Globus pallidus (tissue), 1 donor: ENCODE measurements at regions not wholly inside any gene's neighbourhood (a gene's known extent, or its start where the extent isn't known, plus 50 kb on each side); places are given as distances from the start of the nearest gene placed in this dataset.
"Not testable (repeated sequence)": the region's sequence is repeated elsewhere in the genome, so short reads cannot be mapped to it uniquely, and the experiment has no call there.

Experiments
- DNase-seq: peaks from one replicate; pipeline ENCODE4 v3.0.0-alpha.2; 2015; ENCODE audit warnings: low spot score

- no peak for DNase-seq
Observed at GRCh38 chr21:27776925-27777553, 810.2 kb upstream of the ADAMTS5 start.

DNA sequence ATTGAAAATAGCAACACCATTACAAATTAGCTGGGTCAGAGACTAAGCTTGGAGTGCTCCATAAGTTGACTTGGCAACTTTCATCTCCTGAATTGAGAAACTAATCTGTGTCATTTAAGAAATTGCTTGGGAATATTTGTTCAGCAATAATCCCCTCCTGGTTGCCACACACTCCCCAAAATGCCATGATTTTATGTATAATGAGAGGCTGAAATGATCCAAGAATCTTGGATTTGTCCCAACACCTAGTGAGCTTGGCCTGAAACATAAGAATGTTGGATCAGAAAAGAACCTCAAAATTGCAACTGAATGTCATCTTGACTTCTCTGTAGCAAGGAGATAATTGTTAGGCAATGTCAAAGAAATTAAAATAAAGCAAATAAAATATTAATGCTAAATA lies 805.9 kb upstream of the ADAMTS5 start:
- DNase-seq, result no peak

DNA sequence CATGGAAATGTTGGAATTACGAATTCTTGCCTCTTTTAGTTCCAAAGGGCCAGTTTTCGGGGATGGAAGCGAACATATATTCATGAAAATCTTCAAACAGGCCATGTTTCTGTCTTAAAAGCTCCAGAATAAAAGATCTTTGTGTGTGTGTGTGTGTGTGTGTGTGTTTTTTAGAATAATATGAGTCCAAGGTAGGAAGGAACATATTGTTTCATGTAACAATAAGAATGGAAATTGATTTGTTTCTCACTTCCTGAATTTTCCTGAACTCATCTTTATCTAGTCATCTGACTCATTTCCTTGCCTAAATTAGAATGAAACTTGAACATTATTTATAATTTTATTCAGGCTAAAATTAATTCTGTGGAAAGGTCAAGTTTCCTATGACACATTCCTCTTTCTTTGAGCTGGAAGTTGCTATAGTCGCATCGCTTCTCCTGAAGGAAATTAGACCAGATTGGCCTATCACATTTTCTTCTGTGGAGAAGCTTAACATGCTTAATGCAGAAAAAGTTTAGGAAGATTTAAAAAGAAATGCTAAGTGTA lies 805.1 kb upstream of the ADAMTS5 start:
- no peak for DNase-seq

GRCh38 chr21:27769763-27770162 lies 802.9 kb upstream of the ADAMTS5 start:
- no peak for DNase-seq

- DNase-seq, result not testable (repeated sequence)
Observed at GRCh38 chr21:27768046-27768637, 801.3 kb upstream of the ADAMTS5 start.

DNA sequence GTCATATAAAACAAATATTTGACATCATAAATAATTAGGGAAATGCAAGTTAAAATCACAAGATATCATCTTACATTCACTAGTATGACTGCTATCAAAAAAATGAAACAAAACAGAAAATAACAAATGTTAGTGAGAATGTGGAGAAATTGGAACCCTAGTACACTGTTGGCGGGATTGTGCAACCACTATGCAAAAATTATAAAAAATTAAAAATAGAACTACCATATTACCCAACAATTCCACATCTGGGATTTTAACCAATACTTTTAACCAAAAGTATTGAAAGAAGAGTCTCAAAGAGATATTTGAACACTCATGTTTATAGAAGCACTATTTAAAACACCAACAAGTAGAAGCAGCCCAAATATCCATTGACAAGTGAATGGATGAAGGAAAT lies 797.2 kb upstream of the ADAMTS5 start:
- no peak for DNase-seq

DNA sequence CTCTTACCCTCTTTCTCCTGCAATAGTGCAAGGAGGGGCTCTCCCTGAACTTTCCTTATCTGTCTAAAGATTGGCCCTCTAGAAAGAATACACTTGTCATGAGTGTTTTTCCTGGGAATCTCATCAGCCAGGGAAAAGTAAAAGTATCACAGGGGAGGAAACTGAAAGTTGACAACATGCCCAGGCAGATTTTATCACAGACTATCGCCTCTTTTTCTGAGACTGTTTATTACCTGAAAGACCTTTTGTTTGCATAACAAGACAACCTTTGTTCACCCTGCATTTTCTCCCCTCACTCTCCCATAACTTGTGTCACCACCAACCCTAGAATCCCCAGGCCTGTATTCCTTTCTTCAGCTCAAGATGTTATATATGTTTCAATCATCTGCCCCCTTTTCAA lies 794.7 kb upstream of the ADAMTS5 start:
- DNase-seq, result no peak

GRCh38 chr21:27759820-27760219 lies 792.9 kb upstream of the ADAMTS5 start:
- DNase-seq, result no peak

GRCh38 chr21:27759091-27759659 lies 792.3 kb upstream of the ADAMTS5 start:
- DNase-seq, result peak; percentile 44

DNA sequence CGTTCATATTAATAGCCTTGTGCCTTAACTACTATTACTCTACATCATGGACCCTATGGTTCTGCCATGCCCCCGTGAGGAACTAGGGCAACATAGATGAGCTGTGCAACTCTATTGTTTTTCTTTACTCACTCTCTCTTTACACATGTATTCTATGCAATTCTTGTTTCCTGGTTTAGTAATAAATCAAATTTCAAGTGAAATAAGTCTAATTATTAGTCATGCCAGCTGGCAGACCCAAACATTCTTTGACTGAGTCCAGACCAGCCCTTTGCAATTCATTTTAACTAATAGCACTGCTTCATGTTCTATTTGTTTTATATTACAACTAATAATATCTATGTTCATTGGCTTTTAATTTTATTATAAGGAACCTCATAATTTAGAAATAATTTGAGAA lies 789.3 kb upstream of the ADAMTS5 start:
- no peak for DNase-seq

DNA sequence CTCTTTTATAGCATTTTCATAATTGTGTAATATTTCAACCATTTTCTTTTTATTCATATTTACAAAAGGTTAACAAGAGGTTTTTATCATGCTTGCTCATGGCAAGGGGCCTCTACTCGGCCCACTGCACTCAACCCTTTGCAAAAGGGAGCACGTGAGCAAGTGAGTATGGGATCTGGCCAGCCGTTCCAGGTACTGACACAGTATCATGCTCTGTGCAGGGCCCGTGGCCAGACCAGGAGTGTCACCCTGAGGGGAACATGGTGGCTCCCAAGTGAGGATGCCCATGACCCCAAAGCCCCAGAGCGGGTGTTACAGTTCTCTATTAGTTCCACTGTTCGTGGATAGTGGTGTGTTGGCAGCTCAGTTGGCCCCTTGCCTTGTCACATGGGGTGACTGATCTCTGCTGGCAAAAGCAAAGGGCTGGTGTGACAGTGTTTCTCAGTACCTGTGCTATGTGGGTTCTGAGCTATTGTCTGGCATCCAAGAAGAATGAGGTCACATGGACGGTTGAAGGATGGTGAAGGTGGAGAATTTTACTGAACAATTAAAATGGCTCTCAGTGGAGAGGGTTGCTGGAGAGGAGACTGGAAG lies 777.2 kb upstream of the ADAMTS5 start:
- DNase-seq, result no peak

DNA sequence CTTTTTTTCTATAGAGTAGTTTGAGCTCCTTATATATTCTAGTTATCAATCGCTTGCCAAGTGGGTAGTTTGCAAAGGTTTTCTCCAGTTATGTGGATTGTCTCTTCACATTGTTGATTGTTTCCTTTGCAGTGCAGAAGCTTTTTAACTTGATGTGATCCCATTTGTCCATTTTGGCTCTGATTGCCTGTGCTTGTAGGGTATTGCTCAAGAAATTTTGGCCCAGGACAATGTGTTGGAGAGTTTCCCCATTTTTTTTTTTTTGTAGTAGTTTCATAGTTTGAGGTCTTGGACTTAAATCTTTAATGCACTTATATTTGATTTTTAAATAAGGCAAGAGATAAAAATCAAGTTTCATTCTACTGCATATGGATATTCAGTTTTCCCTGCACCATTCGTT lies 774.8 kb upstream of the ADAMTS5 start:
- DNase-seq, result no peak

GRCh38 chr21:27740084-27740483 lies 773.2 kb upstream of the ADAMTS5 start:
- DNase-seq, result no peak

DNA sequence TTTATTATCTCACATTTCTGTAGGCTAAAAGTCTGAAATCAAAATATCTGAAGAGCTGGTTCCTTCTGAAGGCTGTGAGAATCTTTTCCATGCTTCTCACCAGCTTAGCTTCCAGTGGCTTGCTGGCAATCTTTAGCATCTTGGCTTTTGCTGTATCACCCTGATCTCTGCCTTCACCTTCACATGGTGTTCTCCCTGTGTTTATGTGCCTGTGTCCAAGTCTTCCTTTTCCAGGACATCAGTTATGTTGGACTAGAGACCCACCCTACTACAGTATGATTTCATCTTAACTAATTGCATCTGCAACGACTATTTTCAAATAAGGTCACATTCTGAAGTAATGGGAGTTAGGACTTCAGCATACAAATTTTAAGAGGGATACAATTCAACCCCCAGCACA lies 772.3 kb upstream of the ADAMTS5 start:
- DNase-seq, result no peak

GRCh38 chr21:27735699-27736098 lies 768.8 kb upstream of the ADAMTS5 start:
- no peak for DNase-seq

GRCh38 chr21:27734146-27734545 lies 767.3 kb upstream of the ADAMTS5 start:
- DNase-seq, result no peak

GRCh38 chr21:27725916-27726315 lies 759.0 kb upstream of the ADAMTS5 start:
- DNase-seq, result no peak

- no peak for DNase-seq
Observed at GRCh38 chr21:27722095-27722494, 755.2 kb upstream of the ADAMTS5 start.

- DNase-seq, result no peak
Observed at GRCh38 chr21:27721675-27722074, 754.8 kb upstream of the ADAMTS5 start.

- no peak for DNase-seq
Observed at GRCh38 chr21:27719226-27719625, 752.3 kb upstream of the ADAMTS5 start.

- DNase-seq, result no peak
Observed at GRCh38 chr21:27715131-27715530, 748.2 kb upstream of the ADAMTS5 start.

DNA sequence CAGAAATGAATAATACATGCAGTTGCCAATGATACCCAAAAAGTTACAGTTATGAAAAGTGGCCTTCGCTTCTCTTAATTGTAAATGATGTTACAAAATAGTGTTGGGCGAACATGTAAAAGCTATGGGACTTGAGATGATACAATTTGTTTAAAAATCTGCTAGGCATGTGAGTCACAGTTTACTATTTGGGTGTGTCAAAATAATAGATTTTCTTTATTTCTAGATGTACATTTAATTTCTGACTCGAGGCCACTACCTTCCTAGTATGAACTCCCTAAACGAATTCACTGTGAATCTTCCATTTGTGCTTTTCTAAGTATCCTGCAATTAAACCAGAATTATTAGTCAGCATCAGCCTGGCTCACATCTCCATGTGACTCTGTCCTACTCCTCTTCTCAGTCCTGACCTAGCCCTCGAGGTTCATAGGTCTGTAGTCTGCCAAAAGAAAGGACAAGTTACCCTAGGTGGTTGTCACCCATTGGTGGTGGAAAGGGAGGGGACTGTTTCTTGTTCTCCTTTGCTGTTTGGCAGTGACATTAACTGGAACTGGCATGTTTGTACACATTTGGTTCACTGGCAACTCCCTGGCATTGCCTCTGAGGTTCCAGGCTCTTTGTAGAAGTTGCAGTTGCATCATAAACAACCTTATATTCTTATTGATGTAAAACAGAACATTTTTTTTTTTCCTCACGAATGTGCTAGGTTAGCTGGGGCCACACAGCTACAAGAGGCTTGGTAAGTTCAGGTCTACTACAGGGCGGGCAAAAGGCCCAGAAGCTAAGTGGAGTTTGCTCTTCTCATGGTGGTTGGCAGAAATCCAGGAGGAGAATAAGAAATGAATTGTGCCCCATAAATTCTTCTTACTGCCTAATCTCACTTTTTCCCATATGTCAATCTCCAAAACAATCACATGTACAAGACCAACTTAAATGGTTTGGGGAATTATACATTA lies 746.5 kb upstream of the ADAMTS5 start:
- no peak for DNase-seq
